NCI-H1105 treated with DMSO at 0.1 percent for 48 hours (cell line): ENCODE measurements at regions not wholly inside any gene's neighbourhood (a gene's known extent, or its start where the extent isn't known, plus 50 kb on each side); places are given as distances from the start of the nearest gene placed in this dataset.
"Not testable (repeated sequence)": the region's sequence is repeated elsewhere in the genome, so short reads cannot be mapped to it uniquely, and the experiment has no call there.

Experiments used
- DNase-seq: peaks from one replicate; lab custom pipeline; 2025; lab: John Stamatoyannopoulos, UW

DNA sequence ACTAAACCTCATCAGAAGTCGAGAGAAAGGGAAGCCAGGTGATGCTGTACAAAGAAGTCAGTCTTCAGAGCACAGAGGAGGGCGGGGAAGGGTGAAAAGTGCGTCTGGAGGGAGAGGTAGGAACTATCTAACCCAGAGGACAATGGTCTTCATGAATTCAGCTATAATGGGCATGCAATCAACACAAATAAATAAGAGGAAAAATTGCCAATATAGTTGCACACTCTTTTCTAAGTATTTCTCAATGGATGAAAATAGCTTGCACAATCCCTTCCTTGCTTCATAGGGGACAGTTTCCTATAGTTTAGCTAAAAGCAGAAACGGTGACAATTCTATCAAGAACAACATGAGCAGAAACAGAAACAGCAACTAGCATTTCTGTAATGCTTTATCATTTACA, 931.2 kb downstream of the AACS start:
- no peak for DNase-seq

DNA sequence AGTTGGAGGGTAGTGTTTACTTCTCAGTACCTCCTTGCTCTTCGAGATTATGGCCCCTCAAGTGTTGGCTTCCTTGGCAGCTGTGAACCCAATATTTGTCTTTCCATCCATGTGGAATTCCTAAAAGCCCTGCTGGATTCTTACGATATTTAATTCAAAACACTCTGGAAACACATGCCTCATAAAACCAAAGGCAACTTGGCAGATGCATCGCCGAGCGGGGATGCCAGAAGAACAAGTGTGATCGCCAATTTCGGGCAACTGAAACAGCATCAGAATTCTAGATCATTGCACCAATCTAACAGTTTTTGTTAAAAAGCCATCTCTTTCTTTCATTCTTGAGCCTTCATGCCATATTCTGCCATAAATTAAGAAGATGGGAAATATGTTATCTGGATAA, 934.4 kb downstream of the AACS start:
- DNase-seq, result no peak

DNA sequence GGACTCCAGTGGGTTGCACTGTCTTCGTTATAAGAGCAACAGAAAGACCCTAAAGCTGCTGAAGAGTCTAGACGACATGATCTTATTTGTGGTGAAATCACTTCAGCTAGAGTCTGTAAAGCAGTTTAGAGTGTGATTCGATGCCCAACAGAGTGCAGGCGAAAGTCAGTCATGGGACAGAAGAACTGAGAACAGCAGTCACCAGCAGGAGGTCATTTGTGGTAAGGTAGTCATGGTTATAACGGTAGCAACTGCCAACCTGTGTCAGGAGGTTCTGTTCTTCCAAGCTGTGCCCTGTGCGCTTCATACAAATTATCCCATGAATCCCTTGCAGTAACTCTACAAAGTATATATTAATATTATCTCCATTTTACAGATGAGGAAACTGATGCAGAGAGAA, 954.1 kb downstream of the AACS start:
- no peak for DNase-seq

DNA sequence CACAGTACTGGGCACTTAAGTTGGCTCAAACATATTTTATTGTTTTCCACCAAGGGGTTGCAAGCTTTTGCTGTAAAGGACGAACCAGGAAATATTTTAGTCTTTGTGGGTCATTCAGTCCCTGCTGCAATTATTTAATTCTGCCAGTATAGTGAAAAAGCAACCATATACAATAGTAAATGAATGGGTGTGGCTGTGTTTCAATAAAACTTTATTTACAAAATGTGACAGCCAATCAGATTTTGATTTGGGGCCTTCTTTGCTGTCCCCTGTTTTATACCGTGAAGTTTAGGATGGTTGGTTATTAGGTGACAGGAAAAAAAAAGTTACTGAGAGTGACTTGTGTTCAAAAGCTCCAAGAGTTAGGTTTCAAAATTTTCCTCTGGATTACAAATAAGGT, 956.4 kb downstream of the AACS start:
- no peak for DNase-seq

DNA sequence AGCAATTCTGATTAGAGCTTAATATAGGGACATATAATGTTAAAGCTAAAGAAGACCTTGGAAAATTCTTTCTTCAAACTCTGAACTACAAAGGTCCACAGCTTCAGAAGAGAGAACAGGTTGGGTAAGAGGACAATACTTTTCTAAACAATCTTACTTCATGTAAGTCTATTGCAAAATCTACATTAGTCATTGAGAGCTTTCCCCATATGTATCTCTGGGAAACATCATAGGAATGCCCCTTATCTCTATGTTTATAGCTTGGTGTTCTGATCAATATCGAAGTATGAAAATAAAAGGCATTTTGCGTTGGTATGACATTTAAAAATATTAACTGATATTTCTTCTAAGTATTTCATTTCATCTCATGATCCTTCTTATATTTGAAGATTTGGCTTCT, 962.6 kb downstream of the AACS start:
- no peak for DNase-seq

DNA sequence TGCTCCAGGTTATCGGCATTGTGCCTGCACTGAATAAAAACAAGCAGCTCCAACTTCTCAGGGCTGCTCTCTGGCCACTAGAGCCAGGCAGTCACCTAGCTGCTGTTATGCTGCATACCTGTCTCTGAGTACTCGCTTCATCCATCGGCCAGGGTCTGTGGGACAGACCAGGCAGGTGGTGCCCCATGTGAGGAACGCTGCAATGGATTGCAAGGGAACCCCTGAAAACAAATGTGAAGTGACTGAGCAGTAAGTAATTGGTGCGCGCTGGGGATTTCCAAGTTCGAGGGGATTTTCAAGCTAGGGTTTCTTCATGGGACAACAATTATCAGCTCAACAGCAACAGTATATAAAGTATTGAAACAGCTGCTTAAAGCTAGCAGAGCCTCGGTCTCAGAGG, 965.3 kb downstream of the AACS start:
- DNase-seq, result no peak

DNA sequence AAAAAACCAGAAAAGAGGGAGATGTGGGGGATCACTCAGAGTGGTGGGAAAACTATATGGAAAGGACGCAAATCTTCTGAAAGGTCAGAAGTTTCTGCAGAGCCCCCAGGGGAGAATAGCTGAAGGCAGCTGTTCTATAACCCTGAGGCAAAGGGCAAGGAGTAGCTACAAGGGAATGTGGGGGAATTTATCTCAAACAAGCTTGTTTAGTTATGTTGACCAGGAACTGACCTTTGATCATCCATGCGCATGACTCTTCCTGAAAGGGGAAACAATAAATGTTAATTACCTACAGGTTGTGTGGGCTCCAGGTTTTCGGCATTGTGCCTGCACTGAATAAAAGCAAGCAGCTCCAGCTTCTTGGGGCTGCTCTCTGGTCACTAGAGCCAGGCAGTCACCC, 968.5 kb downstream of the AACS start:
- DNase-seq, result no peak

DNA sequence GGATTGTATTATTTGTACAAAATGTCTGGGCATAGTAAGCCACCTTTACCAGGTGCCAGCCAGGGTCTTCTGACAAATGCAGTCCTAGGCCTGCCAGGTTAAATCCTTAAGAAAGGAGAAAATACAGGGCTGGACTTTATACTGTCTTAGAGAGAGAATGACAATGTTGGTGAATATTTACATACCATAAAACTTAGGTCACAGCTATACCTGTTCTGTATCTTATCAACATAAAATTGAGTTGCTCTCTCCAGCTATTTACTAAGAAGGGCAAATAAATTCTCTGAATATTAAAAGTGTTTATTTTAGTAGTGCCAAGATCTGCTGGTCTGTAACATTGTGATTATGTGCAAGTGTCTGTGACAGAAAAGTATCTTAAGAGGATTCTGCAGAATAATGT, 971.1 kb downstream of the AACS start:
- DNase-seq, result no peak

DNA sequence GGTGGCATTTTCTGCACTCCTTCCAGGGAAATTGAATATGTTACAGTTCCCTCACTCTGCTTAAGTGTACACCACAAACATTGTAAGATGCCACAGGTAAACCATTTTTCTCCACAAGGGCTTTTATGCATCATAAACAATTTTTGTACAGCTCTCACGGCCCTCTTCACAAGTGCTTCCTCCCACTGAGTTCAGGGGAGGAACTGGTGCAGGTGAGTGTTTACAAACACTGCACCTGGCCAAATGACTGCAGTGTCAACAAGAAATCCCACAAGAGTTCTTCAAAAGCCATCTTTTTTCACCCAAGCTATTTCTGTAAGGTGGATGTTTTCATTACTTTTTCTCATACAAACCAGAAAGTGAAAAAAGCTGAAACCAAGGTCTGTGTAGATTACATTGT, 973.2 kb downstream of the AACS start:
- DNase-seq, result peak; percentile 57

DNA sequence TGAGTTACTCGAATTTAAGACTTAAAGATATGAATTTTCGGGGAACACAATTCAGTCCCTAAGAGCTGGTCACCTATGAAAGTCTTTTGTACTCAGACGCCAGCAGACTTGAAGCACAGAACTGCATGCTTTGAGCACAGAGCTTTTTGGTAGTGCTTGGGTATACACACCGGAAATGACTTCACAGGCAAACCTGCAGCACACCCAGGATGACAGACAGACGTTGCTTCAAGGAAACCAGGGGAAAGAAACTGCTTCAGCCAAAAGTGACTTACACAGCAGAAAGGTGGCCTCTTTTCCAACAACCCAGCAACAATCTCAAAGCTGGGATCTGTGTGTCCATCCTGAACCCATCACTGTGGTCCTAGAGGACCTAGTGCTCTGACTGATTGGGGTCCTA, 975.1 kb downstream of the AACS start:
- DNase-seq, result no peak

DNA sequence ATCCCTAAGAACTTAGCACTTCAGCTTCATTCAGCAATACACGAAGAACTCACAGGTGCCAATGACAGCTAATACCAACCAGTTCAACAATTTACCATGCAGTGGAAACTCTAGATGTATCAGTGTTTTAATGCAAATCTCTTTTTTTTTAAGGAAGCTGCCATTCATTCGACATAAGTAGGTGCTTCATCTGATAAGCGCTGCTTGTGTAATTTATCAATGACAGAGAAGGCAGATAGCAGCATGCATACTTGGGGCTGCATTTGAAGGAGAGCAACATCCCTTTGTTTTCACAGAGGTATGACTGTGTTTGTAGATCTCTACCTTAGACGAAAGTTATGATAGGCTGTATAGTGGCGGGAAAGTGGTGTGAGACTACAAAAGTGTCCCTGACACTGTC, 977.1 kb downstream of the AACS start:
- no peak for DNase-seq

DNA sequence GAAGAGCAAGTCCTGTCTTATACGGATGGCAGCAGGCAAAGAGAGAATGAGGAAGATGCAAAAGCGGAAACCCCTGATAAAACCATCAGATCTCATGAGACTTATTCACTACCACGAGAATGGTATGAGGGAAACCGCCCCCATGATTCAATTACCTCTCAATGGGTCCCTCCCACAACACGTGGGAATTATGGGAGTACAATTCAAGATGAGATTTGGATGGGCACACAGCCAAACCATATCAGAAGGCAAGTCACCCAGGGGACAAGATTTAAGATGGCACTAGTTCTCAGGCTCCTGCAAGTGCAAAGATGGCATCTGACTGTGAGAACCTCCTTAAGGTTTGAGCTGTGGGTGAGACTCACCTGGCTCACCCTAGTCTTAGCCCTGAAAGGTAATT, 984.3 kb downstream of the AACS start:
- DNase-seq, result not testable (repeated sequence)

DNA sequence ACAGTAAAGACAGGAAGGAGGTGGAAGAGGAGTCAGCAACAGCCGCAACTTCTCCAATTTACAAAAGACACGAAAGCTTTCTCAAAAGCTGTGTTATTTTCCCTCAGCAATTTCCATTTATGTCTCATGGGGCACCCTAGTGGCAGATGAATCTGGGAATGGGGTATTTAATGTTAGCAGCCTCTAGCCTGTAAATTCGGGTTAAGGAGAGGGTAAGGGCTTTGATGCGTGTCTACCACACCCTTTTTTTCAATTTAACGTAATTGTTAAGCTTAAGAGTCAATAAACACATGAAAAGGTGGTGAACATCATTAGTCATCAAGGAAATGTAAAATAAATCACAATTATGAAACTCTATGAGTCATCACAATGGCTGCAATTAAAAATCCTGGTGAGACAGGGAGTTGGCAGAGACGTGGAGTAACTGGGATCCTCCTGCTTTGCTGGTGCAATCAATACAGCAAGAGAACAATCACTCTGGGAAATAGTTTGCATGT, 986.4 kb downstream of the AACS start:
- DNase-seq, result peak; percentile 75

DNA sequence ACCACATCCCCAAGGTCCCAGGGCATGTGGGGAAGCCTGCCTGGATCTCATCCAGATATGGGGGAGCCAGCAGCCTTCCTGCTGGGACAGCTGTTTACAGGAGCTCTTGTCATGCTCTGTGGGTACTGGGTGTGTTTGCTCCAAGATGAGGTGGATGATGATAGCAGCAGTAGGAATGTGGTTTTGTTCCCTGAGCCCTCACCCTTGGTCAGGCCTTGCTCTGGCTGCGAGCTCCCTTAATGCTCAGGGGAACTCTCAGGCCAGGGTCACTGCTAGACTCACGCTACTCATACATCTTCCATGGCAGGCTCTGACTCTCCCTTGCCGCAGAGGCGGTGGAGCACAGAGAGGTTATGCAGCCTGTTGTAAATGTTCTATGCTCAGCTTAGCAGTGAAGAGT, 990.3 kb downstream of the AACS start:
- DNase-seq, result no peak

DNA sequence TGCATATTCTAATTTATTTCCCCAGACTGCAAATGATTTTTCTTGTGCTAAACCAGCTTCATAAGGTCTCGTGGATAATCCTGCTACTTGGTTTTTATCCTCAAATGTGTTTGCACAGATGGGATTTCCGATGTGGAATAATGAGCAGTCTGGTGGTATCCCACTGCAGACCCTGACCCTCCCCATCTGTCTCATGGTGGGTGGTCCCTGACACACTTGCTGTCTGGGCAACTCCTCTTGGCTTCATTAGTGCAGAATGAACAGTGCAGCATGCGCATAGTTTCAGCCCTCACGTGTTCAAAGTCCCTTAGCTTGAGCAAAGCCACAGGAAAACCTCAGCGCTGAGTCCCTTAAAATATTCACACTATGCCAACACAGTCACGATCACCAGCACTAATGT, 996.5 kb downstream of the AACS start:
- DNase-seq, result no peak

DNA sequence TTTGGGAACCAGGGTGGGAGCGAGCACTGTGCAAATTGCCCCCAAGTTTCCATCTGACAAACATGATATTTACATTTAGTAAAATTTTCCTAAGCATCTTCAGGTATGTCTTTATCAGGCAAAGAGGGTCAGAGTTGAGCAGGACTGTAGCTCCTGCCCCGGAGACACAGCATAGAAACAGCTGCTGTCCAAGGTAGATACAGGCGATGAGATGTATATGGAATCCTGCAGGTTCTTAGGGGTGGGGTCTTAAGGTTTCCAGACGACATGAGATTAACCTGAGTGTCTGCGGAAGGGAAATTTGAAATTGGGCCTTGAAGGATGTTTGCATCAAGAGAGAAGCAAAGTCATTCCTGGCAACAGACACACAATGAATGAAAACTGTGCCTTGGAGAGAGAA, 998.8 kb downstream of the AACS start:
- no peak for DNase-seq

DNA sequence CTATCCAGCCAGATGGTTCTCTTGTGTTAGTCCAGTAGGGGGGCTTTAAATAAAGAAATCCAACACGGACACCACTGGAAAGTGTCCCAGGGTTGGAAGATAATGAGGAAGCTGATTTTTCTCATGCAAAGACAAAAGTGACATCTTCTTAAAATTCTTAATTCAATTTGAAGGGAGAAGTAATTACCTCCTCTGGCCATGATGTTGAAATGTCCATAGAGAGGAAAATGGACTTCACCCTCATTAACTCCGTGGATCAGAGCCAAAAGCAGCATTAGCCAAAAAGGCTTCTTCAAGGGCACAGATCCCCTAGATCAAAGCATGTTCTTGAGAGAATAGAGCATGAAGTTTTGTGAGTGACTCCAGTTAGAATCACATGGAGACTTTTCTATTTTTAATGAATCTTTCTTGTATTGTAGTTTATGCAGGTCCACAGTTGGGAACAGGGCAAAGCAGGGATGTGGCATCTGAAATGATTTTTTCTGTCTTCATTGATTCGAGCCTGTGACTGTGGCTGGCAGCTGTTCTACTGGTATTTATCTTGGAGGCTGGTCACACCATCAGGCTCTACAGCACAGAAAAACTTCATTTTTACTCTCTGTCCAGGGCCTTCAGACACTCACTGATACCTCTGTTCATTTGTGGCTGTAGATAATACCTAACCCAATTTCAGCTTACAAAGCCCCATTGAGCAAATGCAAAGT, 1002.5 kb downstream of the AACS start:
- peak; percentile 39 for DNase-seq

DNA sequence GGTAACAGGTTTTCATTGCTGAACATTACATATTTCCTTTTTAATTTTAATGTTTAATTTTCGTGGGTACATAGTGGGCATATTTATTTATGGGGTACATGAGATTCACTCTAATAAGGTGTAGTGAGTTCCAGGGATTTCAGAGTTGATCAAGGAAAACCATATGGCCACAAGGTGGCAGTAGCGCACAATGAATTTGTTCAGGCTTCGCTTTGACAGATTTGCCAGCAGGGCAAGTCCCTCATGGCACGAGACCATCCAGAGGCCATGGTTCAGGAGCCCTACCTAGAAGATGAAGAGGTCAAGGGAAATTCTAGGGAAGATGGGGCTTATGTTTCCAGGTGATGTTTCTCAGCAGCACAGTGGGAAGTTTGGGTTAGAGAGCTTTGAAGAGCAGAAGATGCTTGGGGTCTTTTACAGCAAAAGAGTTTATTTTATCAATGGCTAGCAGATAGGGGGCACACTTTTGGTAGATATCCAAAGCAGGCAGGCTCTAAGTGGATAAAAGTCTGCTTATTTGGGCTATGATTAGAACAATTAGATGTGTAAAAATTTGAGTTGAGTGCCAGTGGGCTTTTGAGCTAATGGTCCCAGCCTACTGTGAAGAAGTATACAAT, 1004.4 kb downstream of the AACS start:
- peak; percentile 69 for DNase-seq

DNA sequence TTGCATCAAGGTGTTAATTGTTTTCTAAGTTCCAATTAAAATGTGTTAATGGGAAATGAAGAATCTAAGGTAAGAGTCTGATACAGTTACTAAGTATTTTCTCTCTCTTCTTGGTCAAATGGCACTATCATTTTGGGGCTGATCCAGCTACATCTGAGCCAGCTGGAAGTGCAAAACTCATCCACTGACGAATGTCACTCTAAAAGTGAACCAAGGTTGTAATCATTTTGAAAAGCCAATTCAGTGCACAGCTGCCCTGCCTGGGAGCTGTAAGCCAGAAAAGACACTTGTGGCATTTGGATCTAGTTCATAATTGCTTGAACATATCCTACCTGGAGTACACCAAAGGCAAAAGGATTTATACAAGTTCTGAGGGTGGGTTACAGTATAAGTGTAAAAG, 1011.3 kb downstream of the AACS start:
- DNase-seq, result no peak

DNA sequence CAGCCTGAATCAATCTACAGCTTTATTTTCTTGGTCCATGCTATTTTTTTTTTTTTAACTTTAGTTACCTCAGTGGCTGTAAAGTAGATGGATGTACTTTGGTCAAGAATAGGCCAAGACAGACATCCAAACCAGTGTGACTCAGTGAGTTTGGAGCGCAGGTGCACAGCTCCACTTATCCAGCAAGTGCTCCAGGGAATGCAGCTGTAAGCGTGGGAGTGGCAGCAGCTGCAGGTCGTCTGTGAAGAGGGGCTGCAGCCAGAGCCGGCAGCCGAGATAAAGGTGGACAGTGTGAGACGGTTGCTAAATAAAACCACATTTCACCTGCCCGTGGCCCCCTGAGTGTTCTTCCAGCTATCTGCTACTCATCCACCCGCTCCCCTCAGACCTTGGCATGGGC, 1018.7 kb downstream of the AACS start:
- DNase-seq, result no peak

DNA sequence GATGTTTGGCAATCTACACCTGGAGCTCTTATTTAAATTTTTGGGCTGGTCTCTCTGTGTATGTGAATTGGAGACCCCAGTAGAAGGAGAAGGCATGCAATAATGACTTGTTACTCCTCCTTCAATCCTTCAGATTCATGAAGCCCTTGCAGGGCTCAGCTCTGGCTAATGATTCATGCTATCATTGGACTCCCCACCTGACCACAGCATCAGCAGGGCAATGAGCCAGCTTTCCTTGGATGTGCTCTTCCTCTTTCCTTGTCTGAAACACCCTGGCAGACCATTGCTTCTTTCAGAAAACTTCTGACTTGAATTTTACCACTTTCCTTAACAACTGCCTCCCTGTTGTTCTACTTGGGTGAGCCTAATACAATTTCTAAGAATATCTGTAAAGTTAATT, 1019.2 kb downstream of the AACS start:
- no peak for DNase-seq

DNA sequence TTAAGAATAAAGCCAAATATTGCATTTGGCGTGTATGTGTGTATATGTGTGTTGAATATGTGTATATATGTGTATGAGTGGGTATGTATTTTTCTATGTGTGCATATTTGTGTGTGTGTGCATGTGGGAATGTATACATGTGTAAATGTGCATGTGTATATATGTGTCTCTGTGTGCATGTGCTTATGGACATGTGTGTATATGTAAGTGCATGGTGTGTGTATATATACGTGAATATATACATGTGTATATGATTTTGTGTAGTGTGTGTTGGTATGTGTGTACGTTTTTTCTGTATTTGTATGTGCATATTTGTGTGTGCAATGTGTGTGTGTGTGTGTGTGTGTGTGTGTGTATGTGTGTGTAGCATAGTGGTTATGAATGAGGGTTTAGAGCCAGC, 1021.0 kb downstream of the AACS start:
- DNase-seq, result no peak

DNA sequence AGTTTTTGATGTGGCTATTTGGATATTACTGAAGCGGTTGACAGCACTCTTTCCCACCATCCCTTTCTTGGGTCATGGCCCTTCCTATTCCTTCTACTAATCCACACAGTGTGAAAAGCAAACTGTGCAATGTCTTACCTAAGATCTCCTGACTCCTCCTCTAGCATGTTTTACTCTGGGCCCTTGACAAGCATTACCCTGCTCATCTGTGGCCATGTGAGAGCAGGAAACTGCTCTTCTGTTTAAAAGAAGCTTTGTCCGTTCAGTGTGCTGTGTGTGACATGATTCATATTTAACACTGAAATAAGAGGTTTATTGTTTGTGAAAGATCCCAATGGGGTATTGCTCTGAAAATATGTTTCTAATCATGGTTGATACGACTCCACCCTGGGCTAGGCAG, 1022.5 kb downstream of the AACS start:
- no peak for DNase-seq

DNA sequence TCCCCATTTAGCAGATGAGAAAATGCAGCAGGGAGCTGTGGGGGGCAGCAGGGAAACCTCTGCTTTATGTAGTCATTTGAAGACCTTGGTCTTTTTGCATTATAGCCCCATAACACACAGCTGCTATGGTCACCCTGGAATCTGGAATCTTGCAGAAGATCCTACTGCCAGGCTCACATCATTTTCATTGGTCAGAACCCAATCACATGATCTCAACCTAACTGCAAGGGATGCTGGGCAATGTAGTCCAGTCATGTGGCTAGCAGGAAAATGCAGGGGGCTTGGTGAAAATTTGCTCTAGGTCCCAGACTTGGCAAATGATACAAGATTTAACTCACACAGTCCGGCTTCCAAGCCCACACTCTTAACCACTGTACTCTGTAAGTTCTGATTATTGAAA, 1028.7 kb downstream of the AACS start:
- DNase-seq, result peak; percentile 22
